Lower leg skin (tissue), 3 donors: ENCODE measurements at regions not wholly inside any gene's neighbourhood (a gene's known extent, or its start where the extent isn't known, plus 50 kb on each side); places are given as distances from the start of the nearest gene placed in this dataset.

ENCODE experiments used
- CTCF ChIP-seq, 3 donors: fragments of 450-650 bp; IDR thresholded peaks; one replicate each; pipeline ENCODE4 v1.5.1; 2016; ENCODE audit warnings: antibody characterized with exemption in 3 of 3, mild to moderate bottlenecking in 3 of 3, moderate library complexity in 2 of 3
- POLR2A ChIP-seq, 2 donors: fragments of 450-650 bp; IDR thresholded peaks; one replicate each; pipeline ENCODE4 v1.6.1; 2016 to 2017; ENCODE audit warnings: antibody characterized with exemption in 2 of 2, mild to moderate bottlenecking in 1 of 2, moderate library complexity in 1 of 2

GRCh38 chr13:79231887-79232286, 174.2 kb downstream of the RBM26 start:
- TF ChIP-seq CTCF (IDR thresholded peaks at IDR 0.05) (no peak), POLR2A (IDR thresholded peaks at IDR 0.05) (no peak)
